ENCODE measurements at regions not wholly inside any gene's neighbourhood (a gene's known extent, or its start where the extent isn't known, plus 50 kb on each side); places are given as distances from the start of the nearest gene placed in this dataset.

DNA sequence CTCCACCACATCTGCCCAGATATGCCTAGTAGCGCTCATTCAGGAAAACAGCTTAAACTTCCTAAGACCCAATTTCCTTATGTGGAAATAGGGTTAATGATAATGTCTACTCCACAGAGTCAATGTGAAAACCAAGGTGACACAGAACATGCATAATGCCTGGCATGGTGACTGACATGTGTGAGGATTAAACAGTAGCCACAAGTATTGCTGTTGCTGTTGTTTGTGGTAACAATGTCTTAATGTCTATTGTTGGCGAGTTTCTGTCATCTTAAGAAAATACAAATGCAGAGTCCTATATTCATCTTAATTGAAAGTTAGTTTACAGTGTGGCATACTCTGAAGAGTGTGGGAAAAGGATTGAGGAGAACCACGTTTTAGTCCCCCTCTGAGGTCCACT is 75.6 kb upstream of the NGF start:
- DNase-seq (ENCODE audit: low read depth, low spot score), result no peak

GRCh38 chr1:115413208-115413607 is 75.2 kb upstream of the NGF start:
- no peak for DNase-seq (ENCODE audit: low read depth, low spot score)

GRCh38 chr1:115412733-115413132 is 74.7 kb upstream of the NGF start:
- no peak for DNase-seq (ENCODE audit: low read depth, low spot score)

GRCh38 chr1:115412286-115412685 is 74.2 kb upstream of the NGF start:
- DNase-seq (ENCODE audit: low read depth, low spot score), result no peak

DNA sequence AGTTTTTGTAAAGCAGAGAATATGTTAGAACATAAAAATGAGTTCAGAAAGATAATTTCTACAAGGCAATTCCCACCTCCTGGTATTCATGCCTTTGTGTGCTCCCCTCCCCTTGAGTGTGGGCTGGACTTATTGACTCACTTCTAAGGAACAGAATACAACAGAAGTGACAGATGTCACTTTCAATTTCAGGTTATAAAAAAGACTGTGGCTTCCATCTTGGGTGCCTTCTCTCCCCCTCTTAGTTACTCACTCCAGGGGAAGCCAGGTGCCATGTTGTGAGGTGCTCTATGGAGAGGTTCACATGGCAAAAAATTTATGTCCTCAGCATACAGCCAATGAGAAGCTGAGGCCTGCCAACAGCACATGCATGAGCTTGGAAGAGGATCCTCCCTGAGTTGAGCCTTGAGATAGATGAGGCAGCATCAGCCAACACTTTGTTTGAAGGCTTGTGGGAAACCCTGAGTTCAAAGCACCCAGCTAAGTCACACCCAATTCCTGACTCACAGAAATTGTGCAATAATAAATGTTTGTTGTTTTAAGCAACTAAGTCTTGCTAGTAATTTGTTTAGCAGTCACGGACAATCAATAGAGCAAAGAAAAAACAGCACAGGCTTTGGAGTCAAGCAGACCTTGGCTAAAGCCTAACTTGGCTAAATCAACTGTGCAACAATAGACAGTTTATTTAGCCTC is 73.5 kb upstream of the NGF start:
- no peak for DNase-seq (ENCODE audit: low read depth, low spot score)

DNA sequence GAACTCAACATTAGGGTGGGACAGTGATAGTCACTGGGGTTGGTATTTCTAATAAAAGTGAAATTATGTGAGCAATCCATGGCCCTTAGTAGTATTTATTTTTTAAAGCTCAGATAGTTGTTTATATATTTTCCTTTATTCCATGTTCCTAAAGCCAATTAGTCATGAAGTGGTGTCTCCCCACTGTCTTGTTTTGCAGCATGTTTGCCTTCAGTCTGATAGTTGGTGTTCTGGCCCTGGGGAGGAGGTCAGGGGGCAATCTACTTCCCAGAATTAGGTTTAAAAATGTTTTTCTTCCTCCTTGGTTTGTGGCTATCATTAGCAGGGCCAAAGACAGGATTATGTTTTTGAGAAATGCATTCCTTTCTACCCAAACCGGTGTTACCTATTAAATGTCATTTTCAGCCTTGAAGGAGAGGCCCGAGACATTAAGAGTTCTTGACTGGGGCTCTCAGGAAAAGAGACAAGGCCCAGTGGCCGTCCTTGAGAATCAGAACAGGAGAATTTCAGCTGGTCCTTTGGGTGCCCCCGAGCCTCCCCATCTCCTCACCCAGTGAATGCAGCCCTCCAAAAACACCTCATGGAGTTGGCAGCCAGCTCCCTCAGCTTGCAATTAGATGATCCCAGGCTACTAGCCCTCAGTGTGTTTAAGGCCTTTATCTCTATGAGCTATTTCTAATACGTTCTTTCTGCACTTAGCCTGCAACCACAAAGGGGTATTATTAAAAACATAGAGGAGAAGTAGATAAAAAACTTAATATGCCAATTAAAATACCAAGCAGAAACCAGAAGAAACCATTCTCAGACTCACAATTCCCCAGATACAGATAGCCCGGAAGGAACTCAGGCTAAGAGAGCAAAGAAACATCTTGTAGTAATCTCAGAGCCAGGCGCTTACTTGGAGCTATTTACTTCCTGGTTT is 71.3 kb upstream of the NGF start:
- no peak for DNase-seq (ENCODE audit: low read depth, low spot score)

DNA sequence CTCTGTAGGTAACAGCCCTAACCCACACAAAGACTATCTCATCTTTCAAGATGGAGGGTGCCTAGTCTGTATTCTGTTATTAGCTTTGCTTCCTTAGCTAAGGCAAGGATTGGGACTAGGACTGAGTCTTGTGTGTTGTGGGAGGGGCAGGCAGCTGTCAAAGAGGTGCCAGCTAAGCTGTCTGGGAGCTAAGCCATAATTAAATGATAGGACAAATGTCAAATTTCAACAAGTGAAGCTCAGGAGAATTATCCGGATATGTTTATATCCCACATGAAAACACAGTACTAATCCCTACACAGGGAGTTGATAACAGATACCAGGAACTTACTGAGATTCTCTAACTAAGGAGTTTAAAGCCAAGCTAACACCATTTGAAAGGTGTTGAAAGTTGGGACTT is 70.5 kb upstream of the NGF start:
- DNase-seq (ENCODE audit: low read depth, low spot score), result no peak

DNA sequence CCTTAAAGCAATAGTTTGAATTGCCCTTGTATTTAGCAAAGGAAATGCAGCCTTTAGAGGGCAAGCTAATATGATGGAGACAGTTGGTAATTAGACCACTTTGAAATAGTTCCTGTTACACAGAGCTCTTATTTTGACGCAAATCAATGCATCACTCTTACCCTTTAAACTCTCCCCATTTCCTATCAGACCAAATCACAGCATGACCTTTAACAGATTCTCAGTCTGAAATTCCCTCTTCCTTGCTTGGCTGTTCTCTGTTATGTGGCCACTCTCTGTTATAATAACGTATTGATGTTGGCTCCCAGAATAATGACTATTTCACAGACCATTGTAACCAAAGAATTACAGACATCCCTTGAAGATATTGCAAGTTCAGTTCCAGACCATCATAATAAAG is 66.9 kb upstream of the NGF start:
- DNase-seq (ENCODE audit: low read depth, low spot score), result no peak

DNA sequence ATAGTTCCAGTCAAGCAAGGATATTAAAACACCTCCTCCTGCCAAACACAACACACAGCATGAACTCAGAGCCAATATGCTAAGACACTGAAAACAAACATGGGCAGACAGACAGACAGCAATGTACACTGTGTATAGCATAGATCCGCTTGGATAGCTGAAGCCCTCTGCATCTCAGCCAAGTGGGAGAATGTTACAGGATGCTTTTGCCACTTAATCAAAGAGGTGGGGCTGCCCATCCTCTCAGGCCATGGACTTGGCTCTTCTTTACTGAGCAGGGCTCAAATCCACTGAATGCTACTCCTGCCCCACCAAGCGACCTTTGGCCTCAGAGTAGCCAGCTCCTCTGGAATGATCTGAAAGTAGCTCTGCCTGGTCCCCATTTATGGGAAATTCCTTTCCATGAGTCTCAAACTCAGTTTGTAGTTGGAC is 64.7 kb upstream of the NGF start:
- DNase-seq (ENCODE audit: low read depth, low spot score), result no peak

- DNase-seq (ENCODE audit: low read depth, low spot score), result no peak
Measured at GRCh38 chr1:115401676-115402075, 63.6 kb upstream of the NGF start.

- no peak for DNase-seq (ENCODE audit: low read depth, low spot score)
Measured at GRCh38 chr1:115400891-115401290, 62.8 kb upstream of the NGF start.

DNA sequence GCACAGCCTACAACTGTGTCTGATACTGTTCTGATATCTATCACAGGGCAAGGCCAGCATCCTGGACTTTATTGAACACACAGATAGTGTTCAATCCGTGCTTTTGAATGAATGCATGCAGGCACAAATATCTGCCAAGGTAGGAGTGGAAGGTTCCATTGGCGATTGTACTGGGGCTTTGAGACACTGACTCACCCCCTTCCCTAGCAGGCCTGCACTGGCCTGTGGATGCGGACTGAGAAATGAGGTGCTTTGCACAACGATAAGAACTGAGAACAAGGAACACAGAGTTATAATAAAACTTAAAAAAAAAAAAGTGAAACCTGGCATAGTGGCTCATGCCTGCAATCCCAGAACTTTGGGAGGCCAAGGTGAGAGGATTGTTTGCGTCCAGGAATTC is 62.4 kb upstream of the NGF start:
- DNase-seq (ENCODE audit: low read depth, low spot score), result no peak

DNA sequence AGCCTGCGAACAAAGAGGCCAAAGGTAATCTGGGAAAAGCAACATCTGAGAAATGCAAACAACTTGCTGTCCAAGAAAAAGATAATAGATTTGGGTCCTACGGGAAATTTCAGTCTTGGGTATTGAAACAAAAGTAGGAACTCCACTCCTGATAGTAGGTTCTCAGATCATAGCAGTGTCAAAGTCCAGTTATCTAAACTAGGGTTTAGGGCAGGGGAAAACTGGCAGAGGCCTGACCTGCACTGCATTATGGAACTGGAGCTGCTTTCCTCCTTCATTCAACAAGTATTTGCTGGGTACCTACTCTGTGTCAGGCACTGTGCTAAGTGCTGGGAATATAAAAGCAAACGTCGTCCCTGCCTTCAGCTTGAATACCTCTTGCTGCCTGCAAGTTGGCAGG is 60.7 kb upstream of the NGF start:
- no peak for DNase-seq (ENCODE audit: low read depth, low spot score)
